ENCODE measurements at regions not wholly inside any gene's neighbourhood (a gene's known extent, or its start where the extent isn't known, plus 50 kb on each side); places are given as distances from the start of the nearest gene placed in this dataset.

GRCh38 chr6:33878562-33878961 is 74.8 kb upstream of the MLN start:
- TF ChIP-seq NR2C2 (IDR thresholded peaks at IDR 0.05; ENCODE audit: borderline replicate concordance, control insufficient read depth, insufficient read length, low read depth): no peak
- no peak for TF ChIP-seq HCFC1 (IDR thresholded peaks at IDR 0.05; ENCODE audit: low read length)
